ENCODE measurements at regions not wholly inside any gene's neighbourhood (a gene's known extent, or its start where the extent isn't known, plus 50 kb on each side); places are given as distances from the start of the nearest gene placed in this dataset.

GRCh38 chr1:201703621-201704438 lies 125.1 kb upstream of the IPO9 start:
- H3K9me3 Mint-ChIP-seq, result peaks cover 3 to 4% of the 10 kb centered on the region in 2 donors
- H3K36me3 Mint-ChIP-seq, result no peaks in the 10 kb centered on the region
- no peak overlapping the region for H3K27ac Mint-ChIP-seq
- peaks cover 0 to 2% of the 10 kb centered on the region in 2 donors for H3K4me1 Mint-ChIP-seq
- ATAC-seq (replicated peaks) (peak; percentile 96 to 97), DNase-seq (peak; percentile 56)
- H3K27me3 Mint-ChIP-seq, result peaks cover 0 to 14% of the 10 kb centered on the region in 2 donors
- no peak overlapping the region for H3K4me3 Mint-ChIP-seq

DNA sequence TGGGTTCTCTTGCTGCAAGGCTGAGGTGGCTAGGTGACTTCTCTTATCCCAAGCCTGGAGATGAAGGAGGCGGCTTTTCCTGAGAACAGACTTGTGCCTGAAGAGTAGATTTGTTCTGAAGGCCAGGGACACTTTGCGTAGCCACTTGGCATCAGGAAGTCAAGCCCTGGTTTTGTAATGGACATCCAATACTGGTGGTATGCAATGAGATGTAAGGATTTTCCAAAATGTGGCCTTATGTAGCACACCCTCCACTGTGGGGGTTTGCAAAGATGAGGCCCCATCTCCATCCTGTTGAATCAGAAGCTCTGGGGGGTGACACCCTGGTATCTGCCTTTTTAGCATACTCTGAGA lies 124.5 kb upstream of the IPO9 start:
- DNase-seq, result no peak
- Mint-ChIP-seq H3K27ac (no peak overlapping the region), H3K4me3 (no peak overlapping the region), H3K27me3 (peaks cover 0 to 14% of the 10 kb centered on the region in 2 donors), H3K4me1 (peaks cover 0 to 2% of the 10 kb centered on the region in 2 donors), H3K9me3 (peaks cover 3 to 4% of the 10 kb centered on the region in 2 donors), H3K36me3 (no peaks in the 10 kb centered on the region)
- no peak for ATAC-seq (replicated peaks)

GRCh38 chr1:201705389-201705788 lies 123.6 kb upstream of the IPO9 start:
- peaks cover 0 to 2% of the 10 kb centered on the region in 2 donors for H3K4me1 Mint-ChIP-seq
- H3K27me3 Mint-ChIP-seq, result peaks cover 0 to 14% of the 10 kb centered on the region in 2 donors
- ATAC-seq (replicated peaks) (no peak), DNase-seq (no peak)
- H3K27ac Mint-ChIP-seq, result no peak overlapping the region
- no peak overlapping the region for H3K4me3 Mint-ChIP-seq
- peaks cover 3 to 4% of the 10 kb centered on the region in 2 donors for H3K9me3 Mint-ChIP-seq
- no peaks in the 10 kb centered on the region for H3K36me3 Mint-ChIP-seq

- no peak overlapping the region for H3K4me3 Mint-ChIP-seq
- H3K36me3 Mint-ChIP-seq, result no peaks in the 10 kb centered on the region
- H3K4me1 Mint-ChIP-seq, result peaks cover 0 to 2% of the 10 kb centered on the region in 2 donors
- H3K9me3 Mint-ChIP-seq, result peaks cover 3 to 4% of the 10 kb centered on the region in 2 donors
- H3K27me3 Mint-ChIP-seq, result peaks cover 0 to 14% of the 10 kb centered on the region in 2 donors
- H3K27ac Mint-ChIP-seq, result no peak overlapping the region
- DNase-seq (no peak), ATAC-seq (replicated peaks) (no peak)
These were observed 122.8 kb upstream of the IPO9 start for GRCh38 chr1:201706109-201706508.

DNA sequence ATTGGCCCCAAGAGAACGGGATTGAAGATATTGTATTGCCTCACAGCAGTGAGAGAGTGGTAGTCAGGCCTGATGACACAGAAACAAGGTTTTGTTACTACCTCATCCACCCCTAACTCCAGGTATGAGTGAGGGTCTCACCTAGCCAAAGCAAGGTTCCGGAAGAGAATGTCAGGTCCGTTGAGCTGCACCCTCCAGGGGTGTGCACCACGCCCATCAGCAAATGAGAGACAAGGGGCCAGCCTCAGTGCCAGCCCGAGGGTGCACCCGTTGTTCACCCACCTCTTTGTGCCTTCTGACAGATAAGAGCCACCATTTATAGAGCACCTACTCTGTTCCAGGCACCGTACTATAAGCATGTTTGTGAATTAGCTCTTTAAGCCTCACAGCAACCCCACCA lies 121.9 kb upstream of the IPO9 start:
- no peak for ATAC-seq (replicated peaks)
- no peak for DNase-seq
- Mint-ChIP-seq H3K27me3 (peaks cover 0 to 11% of the 10 kb centered on the region in 2 donors), H3K4me1 (peaks cover 2 to 7% of the 10 kb centered on the region in 2 donors), H3K9me3 (peaks cover under 1 to 1% of the 10 kb centered on the region in 2 donors), H3K4me3 (no peak overlapping the region), H3K36me3 (no peaks in the 10 kb centered on the region), H3K27ac (no peak overlapping the region)

DNA sequence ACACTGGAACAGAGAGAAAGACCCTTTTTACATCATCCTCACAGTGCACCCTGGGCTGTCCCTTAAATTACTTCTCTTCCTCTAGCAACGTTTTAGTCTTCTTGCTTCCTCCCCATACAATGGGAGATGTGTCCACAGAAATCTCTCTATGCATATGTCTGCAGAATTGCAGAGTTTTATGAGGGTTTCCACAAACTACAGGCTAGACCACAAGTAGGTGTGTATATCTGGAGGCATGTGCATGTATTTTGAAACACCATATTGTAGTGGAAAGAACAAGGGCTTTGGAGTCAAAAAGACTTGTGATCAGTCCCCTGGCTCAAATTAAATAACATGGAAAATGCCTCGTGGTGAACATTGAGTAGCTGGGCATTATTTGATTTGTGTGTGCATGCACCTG lies 121.3 kb upstream of the IPO9 start:
- H3K27me3 Mint-ChIP-seq, result peaks cover 0 to 11% of the 10 kb centered on the region in 2 donors
- H3K4me3 Mint-ChIP-seq, result no peak overlapping the region
- no peak overlapping the region for H3K27ac Mint-ChIP-seq
- no peaks in the 10 kb centered on the region for H3K36me3 Mint-ChIP-seq
- H3K4me1 Mint-ChIP-seq, result peaks cover 2 to 13% of the 10 kb centered on the region in 2 donors
- no peaks in the 10 kb centered on the region for H3K9me3 Mint-ChIP-seq
- DNase-seq (no peak), ATAC-seq (replicated peaks) (no peak)

- H3K9me3 Mint-ChIP-seq, result no peaks in the 10 kb centered on the region
- no peak overlapping the region for H3K4me3 Mint-ChIP-seq
- no peaks in the 10 kb centered on the region for H3K36me3 Mint-ChIP-seq
- ATAC-seq (replicated peaks) (no peak), DNase-seq (no peak)
- no peak overlapping the region for H3K27ac Mint-ChIP-seq
- H3K4me1 Mint-ChIP-seq, result peaks cover 2 to 18% of the 10 kb centered on the region in 2 donors
- H3K27me3 Mint-ChIP-seq, result peaks cover 0 to 11% of the 10 kb centered on the region in 2 donors
These were observed 120.9 kb upstream of the IPO9 start for GRCh38 chr1:201708085-201708512.

GRCh38 chr1:201708691-201709090 lies 120.3 kb upstream of the IPO9 start:
- H3K9me3 Mint-ChIP-seq, result no peaks in the 10 kb centered on the region

GRCh38 chr1:201709564-201710295 lies 119.2 kb upstream of the IPO9 start:
- ATAC-seq (replicated peaks) (peak; percentile 93), DNase-seq (peak; percentile 54)
- Mint-ChIP-seq H3K27ac (no peak overlapping the region), H3K4me3 (no peak overlapping the region), H3K27me3 (peaks cover 0 to 11% of the 10 kb centered on the region in 2 donors), H3K4me1 (peaks cover 8 to 32% of the 10 kb centered on the region in 2 donors), H3K9me3 (no peaks in the 10 kb centered on the region), H3K36me3 (no peaks in the 10 kb centered on the region)

More at GRCh38 chr1:201708691-201709090, 120.3 kb upstream of the IPO9 start:
- H3K4me1 Mint-ChIP-seq, result peaks cover 7 to 24% of the 10 kb centered on the region in 2 donors
- H3K27ac Mint-ChIP-seq, result no peak overlapping the region
- no peaks in the 10 kb centered on the region for H3K36me3 Mint-ChIP-seq
- H3K4me3 Mint-ChIP-seq, result no peak overlapping the region
- peaks cover 0 to 11% of the 10 kb centered on the region in 2 donors for H3K27me3 Mint-ChIP-seq
- no peak for DNase-seq
- ATAC-seq (replicated peaks), result no peak

DNA sequence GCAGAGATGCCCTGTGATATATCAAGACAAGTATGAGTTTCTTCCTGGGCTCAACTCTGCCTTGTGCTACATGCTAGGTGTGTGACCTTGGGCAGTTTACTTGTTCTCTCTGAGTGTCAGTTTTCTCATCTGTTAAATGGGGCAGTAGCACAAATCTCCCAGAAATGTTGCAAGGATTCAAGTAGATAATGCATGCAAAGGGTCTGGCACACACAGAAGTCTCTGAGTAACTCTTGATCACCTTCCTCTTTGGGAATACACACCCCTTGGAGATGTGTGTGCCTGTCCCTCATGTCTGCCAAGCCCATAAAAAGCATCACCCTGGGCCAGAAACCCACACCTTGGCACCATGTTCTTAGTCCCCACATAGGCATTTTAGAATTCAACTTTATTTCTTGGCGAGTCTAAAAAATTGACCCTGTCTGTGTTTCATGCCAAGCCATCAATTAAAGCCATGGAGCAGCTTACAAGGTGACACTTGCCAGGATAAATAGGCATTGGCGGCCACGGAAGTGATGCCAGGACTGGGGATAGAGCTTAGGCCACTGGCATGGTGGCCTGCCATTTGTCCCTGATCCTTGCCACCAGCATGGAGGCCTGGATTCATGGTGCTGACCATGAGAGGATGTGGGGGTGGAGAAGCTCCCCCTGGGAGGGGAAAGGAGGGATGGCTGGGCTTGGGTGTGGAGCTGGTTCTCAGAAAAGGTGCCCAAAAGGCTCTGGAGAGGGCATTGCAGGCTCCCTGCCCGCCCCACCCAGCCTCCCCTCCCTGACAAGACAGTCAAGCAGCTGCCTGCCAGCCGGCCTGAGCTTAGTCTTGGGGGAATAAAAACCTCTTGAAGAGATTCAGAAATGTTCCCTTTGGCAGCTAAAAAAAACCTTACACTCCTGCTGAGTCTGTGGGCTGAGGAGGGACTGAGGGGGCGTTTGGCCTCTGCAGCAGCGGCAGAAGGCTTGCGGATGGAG lies 118.0 kb upstream of the IPO9 start:
- Mint-ChIP-seq H3K4me3 (no peak overlapping the region), H3K27me3 (peaks cover 0 to under 1% of the 10 kb centered on the region in 2 donors), H3K9me3 (no peaks in the 10 kb centered on the region), H3K36me3 (no peaks in the 10 kb centered on the region), H3K27ac (no peak overlapping the region), H3K4me1 (peaks cover 11 to 44% of the 10 kb centered on the region in 2 donors)
- no peak for DNase-seq
- no peak for ATAC-seq (replicated peaks)

DNA sequence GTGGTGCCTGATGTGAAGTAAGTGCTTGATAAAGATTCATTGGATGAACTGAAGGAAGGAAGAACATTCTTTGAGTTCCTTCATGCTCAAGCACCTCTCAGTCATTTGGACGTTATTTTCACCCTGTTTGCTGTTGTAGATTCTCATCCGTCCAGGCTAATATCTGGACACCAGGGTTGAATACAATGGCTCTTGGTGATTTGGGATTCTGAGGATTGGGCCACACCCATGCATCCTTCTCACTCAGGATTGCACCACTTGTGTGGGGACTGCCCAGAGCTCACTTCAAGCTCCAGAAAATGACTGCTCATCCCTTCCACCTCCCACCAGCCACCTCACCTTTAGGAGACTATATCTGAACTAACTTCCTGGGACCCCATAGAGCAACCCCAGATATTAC lies 117.1 kb upstream of the IPO9 start:
- H3K27ac Mint-ChIP-seq, result no peak overlapping the region
- no peaks in the 10 kb centered on the region for H3K9me3 Mint-ChIP-seq
- H3K36me3 Mint-ChIP-seq, result no peaks in the 10 kb centered on the region
- no peaks in the 10 kb centered on the region for H3K27me3 Mint-ChIP-seq
- ATAC-seq (replicated peaks) (no peak), DNase-seq (no peak)
- peaks cover 18 to 52% of the 10 kb centered on the region in 2 donors for H3K4me1 Mint-ChIP-seq
- no peak overlapping the region for H3K4me3 Mint-ChIP-seq

DNA sequence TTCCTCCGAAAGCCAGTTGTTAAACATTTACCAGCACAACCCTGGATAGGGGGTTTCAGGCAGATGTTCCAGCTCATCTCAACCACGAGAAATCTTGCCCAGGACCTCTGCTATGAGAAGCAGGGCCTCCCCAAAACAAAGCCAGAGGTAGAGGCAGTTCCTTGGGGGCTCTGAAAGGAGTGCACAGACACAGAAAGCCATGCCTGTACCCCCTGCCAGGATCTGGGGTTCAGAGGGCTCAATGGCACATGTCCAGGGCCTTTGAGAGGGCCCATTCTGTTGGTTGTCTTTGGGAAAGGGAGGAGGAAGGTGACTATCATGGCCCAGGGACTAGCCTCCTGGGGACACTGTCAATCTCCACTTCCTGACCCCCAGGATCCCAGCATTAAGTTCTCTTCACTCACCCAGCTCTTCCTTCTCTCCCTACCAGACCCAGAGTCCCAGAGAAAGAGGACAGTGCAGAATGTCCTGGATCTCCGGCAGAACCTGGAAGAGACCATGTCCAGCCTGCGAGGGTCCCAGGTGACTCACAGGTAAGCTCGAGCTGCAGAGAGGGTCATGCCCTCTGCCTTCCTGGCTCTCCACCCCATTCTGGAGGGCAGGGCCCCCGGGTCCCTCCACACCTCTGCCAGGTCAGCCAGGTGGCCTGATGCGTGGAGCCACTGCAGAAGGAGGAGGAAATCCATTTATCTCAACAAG lies 116.4 kb upstream of the IPO9 start:
- ATAC-seq (replicated peaks) (no peak), DNase-seq (no peak)
- Mint-ChIP-seq H3K27me3 (no peaks in the 10 kb centered on the region), H3K4me1 (peaks cover 22 to 57% of the 10 kb centered on the region in 2 donors), H3K36me3 (no peaks in the 10 kb centered on the region), H3K9me3 (no peaks in the 10 kb centered on the region), H3K27ac (no peak overlapping the region), H3K4me3 (no peak overlapping the region)

DNA sequence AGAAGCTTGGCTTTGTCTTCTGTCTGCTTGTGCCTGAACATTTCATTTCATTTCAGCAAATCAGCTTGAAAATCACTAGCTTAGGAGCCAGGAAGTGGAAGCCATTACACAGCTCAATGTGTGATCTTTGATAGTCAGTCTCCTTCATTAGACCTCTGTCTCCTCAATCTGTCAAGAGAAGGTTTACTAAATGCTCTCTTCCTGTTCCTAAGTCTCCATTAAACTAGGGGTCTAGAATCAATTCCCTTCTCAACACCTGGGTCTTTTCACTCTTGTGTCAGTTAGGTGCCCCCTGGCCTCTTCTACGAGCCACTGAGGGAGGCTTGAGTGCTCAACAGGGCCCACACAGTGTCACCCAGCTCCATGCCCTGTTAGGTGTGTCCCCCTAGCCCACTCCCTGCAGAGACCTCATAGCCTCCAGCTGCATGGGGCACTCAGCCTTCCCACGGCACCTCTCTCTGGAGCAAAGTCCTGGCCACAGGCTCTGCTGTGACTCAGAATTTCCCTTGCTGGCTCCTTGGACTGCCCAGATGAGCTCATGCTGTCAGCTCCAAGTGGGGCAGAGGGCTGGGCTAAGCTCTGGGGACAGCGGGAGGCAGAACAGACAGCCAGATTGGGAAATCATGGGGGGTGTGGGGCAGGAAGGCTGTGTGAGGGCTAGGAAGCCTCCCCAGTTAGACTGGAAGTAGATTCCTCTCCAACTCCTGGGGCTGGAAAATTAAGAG lies 115.7 kb upstream of the IPO9 start:
- H3K4me3 Mint-ChIP-seq, result no peak overlapping the region
- ATAC-seq (replicated peaks) (no peak), DNase-seq (no peak)
- peaks cover 28 to 64% of the 10 kb centered on the region in 2 donors for H3K4me1 Mint-ChIP-seq
- H3K27ac Mint-ChIP-seq, result peak overlapping the region; percentile 68
- no peaks in the 10 kb centered on the region for H3K27me3 Mint-ChIP-seq
- no peaks in the 10 kb centered on the region for H3K36me3 Mint-ChIP-seq
- H3K9me3 Mint-ChIP-seq, result no peaks in the 10 kb centered on the region
